ENCODE measurements at regions not wholly inside any gene's neighbourhood (a gene's known extent, or its start where the extent isn't known, plus 50 kb on each side); places are given as distances from the start of the nearest gene placed in this dataset.
"Not testable (repeated sequence)": the region's sequence is repeated elsewhere in the genome, so short reads cannot be mapped to it uniquely, and the experiment has no call there.

DNA sequence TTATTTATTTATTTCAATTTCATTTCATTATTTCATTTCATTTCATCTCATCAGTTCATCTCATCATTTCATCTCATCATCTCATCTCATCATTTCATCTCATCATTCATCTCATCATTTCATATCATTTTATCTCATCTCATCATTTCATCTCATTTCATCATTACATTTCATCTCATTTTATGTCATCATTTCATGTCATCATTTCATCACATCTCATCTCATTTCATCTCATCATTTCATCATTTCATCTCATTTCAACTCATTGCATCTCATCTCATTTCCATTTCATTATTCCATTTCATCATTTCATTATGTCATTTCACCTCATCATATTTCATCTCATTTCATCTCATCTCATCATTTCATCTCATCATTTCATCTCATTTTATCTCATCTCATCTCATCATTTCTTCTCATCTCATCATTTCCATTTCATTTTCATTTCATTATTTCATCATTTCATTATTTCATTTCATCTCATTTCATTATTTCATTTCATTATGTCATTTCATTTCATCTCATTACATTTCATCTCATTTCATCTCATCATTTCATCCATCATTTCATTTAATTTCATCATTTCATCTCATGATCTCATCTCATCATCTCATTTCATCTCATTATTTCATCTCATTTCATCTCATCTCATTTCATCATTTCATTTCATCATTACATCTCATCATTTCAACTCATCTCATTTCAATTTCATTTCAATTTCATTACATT lies 2868.6 kb downstream of the RPIA start:
- H3K27me3 ChIP-seq (ENCODE audit: control insufficient read depth in 2 of 2, insufficient read depth in 2 of 2, low read length in 2 of 2); H3K36me3 ChIP-seq (ENCODE audit: control insufficient read depth in 2 of 2, insufficient read depth in 2 of 2, low read length in 2 of 2); H3K9ac ChIP-seq (ENCODE audit: low read depth in 1 of 2, low read length in 2 of 2); H3K4me1 ChIP-seq (ENCODE audit: control insufficient read depth in 2 of 2, insufficient read depth in 2 of 2, low read length in 2 of 2); H3K4me3 ChIP-seq (ENCODE audit: low read length in 2 of 2); H3K27ac ChIP-seq (ENCODE audit: low read depth in 2 of 2, low read length in 2 of 2); H3K9me3 ChIP-seq (ENCODE audit: control insufficient read depth in 2 of 2, low read length in 2 of 2): not testable (repeated sequence)

DNA sequence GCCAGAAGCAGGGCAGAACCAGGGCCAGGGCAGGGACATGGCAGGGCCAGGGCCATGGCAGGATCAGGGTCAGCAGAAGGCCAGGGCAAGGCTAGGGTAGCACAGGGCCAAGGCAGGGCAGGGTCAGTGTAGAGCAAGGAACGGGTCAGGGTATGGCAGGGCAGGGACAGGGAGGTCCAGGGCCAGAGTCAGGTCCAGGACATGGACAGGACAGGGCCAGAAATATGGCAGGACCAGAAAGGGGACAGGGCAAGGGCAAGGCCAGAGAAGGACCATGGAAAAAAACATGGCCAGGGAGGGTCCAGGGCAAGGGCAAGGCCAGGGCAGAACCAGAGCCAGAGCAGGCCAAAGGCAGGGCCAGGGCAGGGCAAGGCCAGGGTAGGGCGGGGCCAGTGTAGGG lies 2870.7 kb downstream of the RPIA start:
- H3K4me1 ChIP-seq (ENCODE audit: control insufficient read depth in 2 of 2, insufficient read depth in 2 of 2, low read length in 2 of 2); H3K36me3 ChIP-seq (ENCODE audit: control insufficient read depth in 2 of 2, insufficient read depth in 2 of 2, low read length in 2 of 2); H3K4me3 ChIP-seq (ENCODE audit: low read length in 2 of 2); H3K9me3 ChIP-seq (ENCODE audit: control insufficient read depth in 2 of 2, low read length in 2 of 2); H3K9ac ChIP-seq (ENCODE audit: low read depth in 1 of 2, low read length in 2 of 2); H3K27me3 ChIP-seq (ENCODE audit: control insufficient read depth in 2 of 2, insufficient read depth in 2 of 2, low read length in 2 of 2); H3K27ac ChIP-seq (ENCODE audit: low read depth in 2 of 2, low read length in 2 of 2): not testable (repeated sequence)

DNA sequence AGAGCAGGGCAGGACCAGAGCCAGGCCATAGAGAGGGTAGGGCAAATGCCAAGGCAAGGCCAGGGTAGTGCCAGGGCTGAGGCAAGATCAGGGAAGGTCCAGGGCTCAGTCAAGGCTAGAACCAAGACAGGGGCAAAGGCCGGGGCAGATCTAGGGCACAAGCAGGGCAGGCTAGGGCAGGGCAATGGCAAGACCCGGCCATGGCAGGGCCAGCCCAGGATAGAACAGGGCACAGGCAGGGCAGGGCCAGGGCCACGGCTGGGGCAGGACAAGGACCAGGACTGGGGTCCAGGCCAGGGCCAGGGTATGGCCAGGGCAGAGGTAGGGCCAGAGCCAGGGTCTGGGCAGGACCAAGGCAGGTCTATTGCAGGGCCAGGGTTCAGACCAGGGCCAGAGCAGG lies 2873.2 kb downstream of the RPIA start:
- H3K4me3 ChIP-seq (ENCODE audit: low read length in 2 of 2); H3K9ac ChIP-seq (ENCODE audit: low read depth in 1 of 2, low read length in 2 of 2); H3K4me1 ChIP-seq (ENCODE audit: control insufficient read depth in 2 of 2, insufficient read depth in 2 of 2, low read length in 2 of 2); H3K9me3 ChIP-seq (ENCODE audit: control insufficient read depth in 2 of 2, low read length in 2 of 2); H3K36me3 ChIP-seq (ENCODE audit: control insufficient read depth in 2 of 2, insufficient read depth in 2 of 2, low read length in 2 of 2); H3K27ac ChIP-seq (ENCODE audit: low read depth in 2 of 2, low read length in 2 of 2); H3K27me3 ChIP-seq (ENCODE audit: control insufficient read depth in 2 of 2, insufficient read depth in 2 of 2, low read length in 2 of 2): not testable (repeated sequence)

DNA sequence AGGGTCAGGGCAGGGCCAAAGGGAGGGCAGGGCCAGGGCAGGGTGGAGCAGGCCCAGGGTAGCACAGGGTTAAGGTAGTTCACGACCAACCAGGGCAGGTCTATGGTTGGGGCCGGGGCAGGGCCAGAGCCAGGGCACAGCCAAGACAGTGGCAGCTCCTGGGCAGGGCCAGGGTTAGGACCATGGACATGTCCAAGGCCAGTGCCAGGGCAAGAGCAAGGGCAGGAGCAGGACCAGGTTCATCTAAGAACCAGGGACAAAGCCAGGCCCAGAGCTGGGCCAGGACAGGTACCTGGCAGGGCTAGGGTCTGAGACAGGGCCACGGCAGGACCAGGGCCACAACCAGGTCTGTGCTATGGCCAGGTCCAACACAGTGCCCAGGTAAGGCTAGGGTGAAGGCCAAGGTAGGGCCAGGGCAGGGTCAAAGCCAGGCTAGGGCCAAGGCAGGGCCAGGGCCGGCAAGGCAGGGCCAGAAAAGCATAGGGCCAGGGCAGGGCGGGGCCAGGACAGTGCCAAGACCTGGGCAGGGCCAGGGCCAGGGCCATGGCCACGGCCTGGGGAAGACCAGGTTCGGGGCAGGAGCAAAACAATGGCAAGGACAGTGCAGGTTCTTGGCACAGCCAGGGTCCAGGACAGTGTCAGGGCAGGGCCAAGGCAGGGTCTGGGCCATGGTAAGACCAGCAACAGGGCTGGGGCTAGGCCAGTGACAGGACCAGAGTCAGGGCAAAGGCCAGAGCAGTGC lies 2874.4 kb downstream of the RPIA start:
- not testable (repeated sequence) for H3K4me1 ChIP-seq (ENCODE audit: control insufficient read depth in 2 of 2, insufficient read depth in 2 of 2, low read length in 2 of 2); H3K9ac ChIP-seq (ENCODE audit: low read depth in 1 of 2, low read length in 2 of 2); H3K9me3 ChIP-seq (ENCODE audit: control insufficient read depth in 2 of 2, low read length in 2 of 2); H3K36me3 ChIP-seq (ENCODE audit: control insufficient read depth in 2 of 2, insufficient read depth in 2 of 2, low read length in 2 of 2); H3K4me3 ChIP-seq (ENCODE audit: low read length in 2 of 2); H3K27me3 ChIP-seq (ENCODE audit: control insufficient read depth in 2 of 2, insufficient read depth in 2 of 2, low read length in 2 of 2); H3K27ac ChIP-seq (ENCODE audit: low read depth in 2 of 2, low read length in 2 of 2)

DNA sequence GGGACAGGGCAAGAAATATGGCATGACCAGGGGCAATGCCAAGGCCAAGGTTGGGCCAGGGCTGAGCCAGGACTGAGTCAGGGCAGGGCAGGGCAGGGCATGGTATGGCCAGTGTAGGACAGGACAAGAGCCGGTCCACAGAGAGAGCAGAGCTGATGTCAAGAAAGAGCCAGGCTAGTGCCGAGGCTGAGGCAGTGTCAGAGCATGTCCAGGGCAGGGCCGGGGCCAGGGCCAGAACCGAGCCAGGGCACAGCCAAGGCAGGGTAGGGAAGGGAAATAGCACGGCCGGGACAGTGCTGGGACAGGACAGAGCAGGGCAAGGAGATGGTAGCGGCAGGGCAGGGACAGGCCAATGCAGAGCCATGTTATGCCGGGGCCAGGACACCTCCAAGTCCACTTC lies 2875.1 kb downstream of the RPIA start:
- not testable (repeated sequence) for H3K27ac ChIP-seq (ENCODE audit: low read depth in 2 of 2, low read length in 2 of 2); H3K9me3 ChIP-seq (ENCODE audit: control insufficient read depth in 2 of 2, low read length in 2 of 2); H3K4me1 ChIP-seq (ENCODE audit: control insufficient read depth in 2 of 2, insufficient read depth in 2 of 2, low read length in 2 of 2); H3K9ac ChIP-seq (ENCODE audit: low read depth in 1 of 2, low read length in 2 of 2); H3K36me3 ChIP-seq (ENCODE audit: control insufficient read depth in 2 of 2, insufficient read depth in 2 of 2, low read length in 2 of 2); H3K27me3 ChIP-seq (ENCODE audit: control insufficient read depth in 2 of 2, insufficient read depth in 2 of 2, low read length in 2 of 2); H3K4me3 ChIP-seq (ENCODE audit: low read length in 2 of 2)

DNA sequence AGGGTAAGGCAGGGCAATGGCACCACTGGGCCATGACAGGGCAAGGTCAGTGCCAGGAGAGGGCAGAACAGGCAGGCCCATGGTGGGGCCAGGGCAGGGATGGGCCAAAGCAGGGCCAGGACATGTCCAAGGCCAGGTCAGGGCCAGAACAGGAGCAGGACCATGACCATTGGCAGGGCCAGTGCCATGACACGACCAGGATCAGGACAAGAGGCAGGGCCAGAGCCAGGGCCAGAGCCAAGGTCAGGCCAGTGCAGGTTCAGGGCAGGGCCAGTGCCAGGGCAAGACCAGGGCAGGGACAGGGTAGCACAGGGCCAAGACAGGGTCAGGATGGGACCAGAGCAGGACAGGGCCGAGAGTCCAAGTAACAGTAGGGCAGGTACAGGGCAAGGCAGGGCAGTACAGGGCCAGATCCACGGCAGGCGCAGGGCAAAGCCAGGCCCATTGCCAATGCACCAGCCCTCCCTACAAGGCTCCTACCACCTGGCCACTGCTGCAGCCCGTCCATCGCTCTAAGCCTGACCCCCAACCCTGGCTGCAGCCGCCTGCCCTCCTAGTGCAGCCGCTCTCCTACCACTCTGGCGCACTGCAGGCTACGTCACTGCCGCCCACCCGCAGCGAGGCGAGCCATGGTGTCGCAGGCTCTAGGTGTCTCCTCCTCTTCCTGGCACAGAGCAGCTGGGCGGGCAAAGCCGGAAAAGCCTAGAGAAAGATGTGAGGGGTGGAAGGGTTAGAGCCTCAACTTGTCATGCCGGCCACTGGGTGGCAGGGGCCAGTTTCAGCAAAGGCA lies 2876.3 kb downstream of the RPIA start:
- H3K9me3 ChIP-seq (ENCODE audit: control insufficient read depth in 2 of 2, low read length in 2 of 2); H3K4me3 ChIP-seq (ENCODE audit: low read length in 2 of 2); H3K4me1 ChIP-seq (ENCODE audit: control insufficient read depth in 2 of 2, insufficient read depth in 2 of 2, low read length in 2 of 2); H3K36me3 ChIP-seq (ENCODE audit: control insufficient read depth in 2 of 2, insufficient read depth in 2 of 2, low read length in 2 of 2); H3K9ac ChIP-seq (ENCODE audit: low read depth in 1 of 2, low read length in 2 of 2); H3K27ac ChIP-seq (ENCODE audit: low read depth in 2 of 2, low read length in 2 of 2); H3K27me3 ChIP-seq (ENCODE audit: control insufficient read depth in 2 of 2, insufficient read depth in 2 of 2, low read length in 2 of 2): not testable (repeated sequence)

DNA sequence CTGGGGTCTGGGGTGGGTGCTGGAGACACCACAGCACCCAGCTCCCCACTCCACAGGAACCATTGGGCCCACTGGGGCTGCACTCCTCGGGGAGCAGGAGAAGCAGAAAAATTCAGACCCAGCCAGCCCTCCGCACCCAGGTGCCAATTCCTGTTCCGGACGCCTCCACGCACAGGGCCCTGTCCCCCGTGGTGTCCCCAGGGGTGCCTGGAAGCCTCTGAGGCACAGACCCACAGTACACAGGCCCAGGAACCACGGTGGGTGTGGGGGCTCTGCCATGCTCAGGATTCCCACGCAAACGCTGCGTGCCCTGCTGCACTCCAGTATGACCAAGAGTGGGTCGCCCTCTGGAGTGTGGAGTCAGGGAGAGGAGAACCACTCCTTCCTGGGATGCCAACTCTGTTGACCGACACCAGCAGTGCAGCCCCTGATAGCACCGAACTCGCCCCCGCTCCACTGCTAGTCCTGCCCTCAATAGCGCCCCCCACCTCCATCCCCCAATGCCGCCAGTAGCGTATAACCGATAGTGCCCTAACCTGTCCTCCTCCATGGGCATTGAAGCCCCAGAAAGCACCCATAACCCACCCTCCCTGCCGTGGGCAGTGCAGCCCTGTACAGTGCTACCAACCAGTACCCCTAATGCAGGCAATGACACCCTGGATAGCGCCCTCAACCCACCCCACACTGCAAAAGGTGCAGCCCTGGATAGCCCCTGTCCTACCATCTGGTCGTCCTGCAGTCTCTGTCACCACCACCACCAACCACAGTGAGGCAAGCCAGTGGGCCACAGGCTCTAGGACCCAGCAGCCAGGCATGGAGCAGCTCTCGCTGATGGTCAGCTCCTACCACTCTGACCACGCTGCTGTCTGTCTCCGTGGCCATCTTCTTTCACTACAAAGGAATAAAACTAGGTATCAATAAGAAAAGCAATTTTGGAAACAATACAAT lies 2877.2 kb downstream of the RPIA start:
- not testable (repeated sequence) for H3K4me1 ChIP-seq (ENCODE audit: control insufficient read depth in 2 of 2, insufficient read depth in 2 of 2, low read length in 2 of 2); H3K4me3 ChIP-seq (ENCODE audit: low read length in 2 of 2)

DNA sequence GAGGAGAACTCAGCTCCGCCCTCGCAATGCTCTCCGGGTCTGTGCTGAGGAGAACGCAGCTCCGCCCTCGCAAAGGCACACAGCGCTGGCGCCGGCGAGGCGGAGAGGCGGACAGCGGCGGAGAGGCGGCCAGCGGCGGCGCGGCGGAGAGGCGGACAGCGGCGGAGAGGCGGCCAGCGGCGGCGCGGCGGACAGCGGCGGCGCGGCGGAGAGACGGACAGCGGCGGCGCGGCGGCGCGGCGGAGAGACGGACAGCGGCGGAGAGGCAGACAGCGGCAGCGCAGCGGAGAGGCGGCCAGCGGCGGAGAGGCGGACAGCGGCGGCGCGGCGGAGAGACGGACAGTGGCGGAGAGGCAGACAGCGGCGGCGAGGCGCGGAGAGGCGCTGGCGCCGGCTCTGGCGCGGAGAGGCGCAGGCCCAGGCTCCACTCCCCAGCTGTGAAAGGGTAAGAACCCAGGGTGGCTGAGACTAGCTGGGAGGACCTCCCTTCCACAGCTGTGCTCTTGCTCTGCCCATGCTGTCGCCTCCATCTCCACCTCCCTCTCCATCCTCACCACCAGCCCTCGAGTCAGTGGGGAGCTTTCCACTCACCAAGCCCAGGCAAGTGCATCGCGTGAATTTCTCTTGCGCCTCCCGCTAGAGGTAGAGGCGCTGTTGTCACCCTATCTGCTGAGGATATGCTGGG lies 2879.9 kb downstream of the RPIA start:
- H3K4me1 ChIP-seq (ENCODE audit: control insufficient read depth in 2 of 2, insufficient read depth in 2 of 2, low read length in 2 of 2); H3K27me3 ChIP-seq (ENCODE audit: control insufficient read depth in 2 of 2, insufficient read depth in 2 of 2, low read length in 2 of 2); H3K36me3 ChIP-seq (ENCODE audit: control insufficient read depth in 2 of 2, insufficient read depth in 2 of 2, low read length in 2 of 2); H3K9ac ChIP-seq (ENCODE audit: low read depth in 1 of 2, low read length in 2 of 2); H3K9me3 ChIP-seq (ENCODE audit: control insufficient read depth in 2 of 2, low read length in 2 of 2); H3K4me3 ChIP-seq (ENCODE audit: low read length in 2 of 2); H3K27ac ChIP-seq (ENCODE audit: low read depth in 2 of 2, low read length in 2 of 2): not testable (repeated sequence)

More for the DNA sequence above, 2877.2 kb downstream of the RPIA start:
- not testable (repeated sequence) for H3K27me3 ChIP-seq (ENCODE audit: control insufficient read depth in 2 of 2, insufficient read depth in 2 of 2, low read length in 2 of 2); H3K36me3 ChIP-seq (ENCODE audit: control insufficient read depth in 2 of 2, insufficient read depth in 2 of 2, low read length in 2 of 2); H3K9me3 ChIP-seq (ENCODE audit: control insufficient read depth in 2 of 2, low read length in 2 of 2); H3K9ac ChIP-seq (ENCODE audit: low read depth in 1 of 2, low read length in 2 of 2); H3K27ac ChIP-seq (ENCODE audit: low read depth in 2 of 2, low read length in 2 of 2)

DNA sequence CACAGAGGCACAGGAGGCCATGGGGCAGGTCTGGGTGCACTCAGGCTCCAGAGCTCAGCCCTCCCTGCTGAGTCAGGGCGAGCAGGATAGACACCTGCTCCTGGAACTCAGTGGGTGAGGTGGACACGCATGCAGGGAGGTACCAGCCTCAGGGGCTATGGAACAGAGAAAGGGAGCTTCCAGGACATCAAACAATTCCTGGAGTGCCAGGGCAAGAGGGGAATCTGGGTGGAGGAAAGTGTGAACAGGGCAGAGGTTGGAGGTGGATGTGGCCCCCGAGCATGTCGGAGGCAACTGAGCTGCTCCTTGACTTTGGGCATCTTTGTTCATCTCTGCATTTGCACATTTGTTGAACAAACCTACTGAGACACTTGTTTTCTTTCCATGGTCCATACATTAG lies 2881.5 kb downstream of the RPIA start:
- not testable (repeated sequence) for H3K4me3 ChIP-seq (ENCODE audit: low read length in 2 of 2); H3K27ac ChIP-seq (ENCODE audit: low read depth in 2 of 2, low read length in 2 of 2); H3K9me3 ChIP-seq (ENCODE audit: control insufficient read depth in 2 of 2, low read length in 2 of 2); H3K27me3 ChIP-seq (ENCODE audit: control insufficient read depth in 2 of 2, insufficient read depth in 2 of 2, low read length in 2 of 2); H3K4me1 ChIP-seq (ENCODE audit: control insufficient read depth in 2 of 2, insufficient read depth in 2 of 2, low read length in 2 of 2); H3K36me3 ChIP-seq (ENCODE audit: control insufficient read depth in 2 of 2, insufficient read depth in 2 of 2, low read length in 2 of 2); H3K9ac ChIP-seq (ENCODE audit: low read depth in 1 of 2, low read length in 2 of 2)
